ENCODE measurements at regions not wholly inside any gene's neighbourhood (a gene's known extent, or its start where the extent isn't known, plus 50 kb on each side); places are given as distances from the start of the nearest gene placed in this dataset.

- TF ChIP-seq CTCF (IDR thresholded peaks at IDR 0.05) = no peak
Observed at GRCh38 chr2:220374282-220374681, 746.9 kb downstream of the SLC4A3 start.

GRCh38 chr2:220377482-220378155 lies 750.2 kb downstream of the SLC4A3 start:
- TF ChIP-seq CTCF (IDR thresholded peaks at IDR 0.05) = no peak

- no peak for TF ChIP-seq CTCF (IDR thresholded peaks at IDR 0.05)
Observed at GRCh38 chr2:220393711-220394110, 766.3 kb downstream of the SLC4A3 start.

GRCh38 chr2:220394433-220394832 lies 767.0 kb downstream of the SLC4A3 start:
- TF ChIP-seq CTCF (IDR thresholded peaks at IDR 0.05) = no peak

GRCh38 chr2:220396287-220396686 lies 768.9 kb downstream of the SLC4A3 start:
- TF ChIP-seq CTCF (IDR thresholded peaks at IDR 0.05) = no peak

GRCh38 chr2:220410296-220410695 lies 782.9 kb downstream of the SLC4A3 start:
- no peak for TF ChIP-seq CTCF (IDR thresholded peaks at IDR 0.05)

GRCh38 chr2:220417503-220417902 lies 790.1 kb downstream of the SLC4A3 start:
- TF ChIP-seq CTCF (IDR thresholded peaks at IDR 0.05) = no peak

GRCh38 chr2:220419647-220420046 lies 792.2 kb downstream of the SLC4A3 start:
- TF ChIP-seq CTCF (IDR thresholded peaks at IDR 0.05) = no peak

All from LNCAP (cell line).